Peyer's patch (tissue), 4 donors: ENCODE measurements at regions not wholly inside any gene's neighbourhood (a gene's known extent, or its start where the extent isn't known, plus 50 kb on each side); places are given as distances from the start of the nearest gene placed in this dataset.

Experiments
- POLR2A ChIP-seq, 2 donors: fragments of 450-650 bp; IDR thresholded peaks; one replicate each; pipeline ENCODE4 v1.5.1; 2017; ENCODE audit warnings: antibody characterized with exemption in 2 of 2, mild to moderate bottlenecking in 2 of 2, moderate library complexity in 2 of 2
- TF ChIP-seq, protein P1 (sequence below), 6 experiments: fragments of 450-650 bp in 4 of 6; fragments of 200-600 bp in 2 of 6; sonication (generic) in 1 of 6; IDR thresholded peaks; one replicate each; pipeline ENCODE4 v1.5.1; 2017 to 2019; ENCODE audit warnings: antibody characterized with exemption in 6 of 6, mild to moderate bottlenecking in 3 of 6, moderate library complexity in 1 of 6

DNA sequence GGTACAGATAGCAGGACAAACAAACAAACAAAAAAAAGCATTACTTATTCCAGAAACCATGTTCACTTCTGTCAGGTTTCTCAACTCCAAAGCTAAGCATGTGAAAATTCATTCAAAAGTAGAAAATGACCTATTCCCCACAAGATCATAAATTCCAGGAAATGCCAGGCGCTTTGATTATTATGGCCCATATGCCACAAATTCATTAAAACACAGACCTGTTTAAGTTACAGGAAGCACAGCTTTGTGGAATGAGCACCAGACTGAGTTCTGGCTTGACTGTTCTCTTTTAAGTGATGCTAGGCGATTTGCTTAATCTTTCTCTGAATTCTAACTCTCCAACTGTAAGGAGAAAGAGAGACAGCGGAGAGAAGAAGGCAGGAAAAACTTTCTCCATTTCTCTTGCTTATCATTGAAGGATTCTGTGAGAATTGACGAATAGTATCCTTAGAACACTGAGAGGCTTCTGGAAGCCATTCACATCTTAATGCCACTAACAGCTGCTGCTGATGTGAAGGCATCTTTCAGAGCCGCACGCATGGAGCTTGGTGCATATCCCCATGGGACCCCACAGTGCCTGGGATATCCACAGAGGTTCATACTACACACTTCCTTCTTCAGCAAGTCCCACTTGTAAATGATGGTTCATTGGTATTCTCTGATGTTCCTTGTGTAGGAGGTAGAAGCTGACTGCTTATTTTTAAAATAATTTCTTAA is 138.0 kb downstream of the ZNF674 start:
- TF ChIP-seq, protein P1, sequence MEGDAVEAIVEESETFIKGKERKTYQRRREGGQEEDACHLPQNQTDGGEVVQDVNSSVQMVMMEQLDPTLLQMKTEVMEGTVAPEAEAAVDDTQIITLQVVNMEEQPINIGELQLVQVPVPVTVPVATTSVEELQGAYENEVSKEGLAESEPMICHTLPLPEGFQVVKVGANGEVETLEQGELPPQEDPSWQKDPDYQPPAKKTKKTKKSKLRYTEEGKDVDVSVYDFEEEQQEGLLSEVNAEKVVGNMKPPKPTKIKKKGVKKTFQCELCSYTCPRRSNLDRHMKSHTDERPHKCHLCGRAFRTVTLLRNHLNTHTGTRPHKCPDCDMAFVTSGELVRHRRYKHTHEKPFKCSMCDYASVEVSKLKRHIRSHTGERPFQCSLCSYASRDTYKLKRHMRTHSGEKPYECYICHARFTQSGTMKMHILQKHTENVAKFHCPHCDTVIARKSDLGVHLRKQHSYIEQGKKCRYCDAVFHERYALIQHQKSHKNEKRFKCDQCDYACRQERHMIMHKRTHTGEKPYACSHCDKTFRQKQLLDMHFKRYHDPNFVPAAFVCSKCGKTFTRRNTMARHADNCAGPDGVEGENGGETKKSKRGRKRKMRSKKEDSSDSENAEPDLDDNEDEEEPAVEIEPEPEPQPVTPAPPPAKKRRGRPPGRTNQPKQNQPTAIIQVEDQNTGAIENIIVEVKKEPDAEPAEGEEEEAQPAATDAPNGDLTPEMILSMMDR (IDR thresholded peaks at IDR 0.05): no peak
- no peak for TF ChIP-seq POLR2A (IDR thresholded peaks at IDR 0.05)
